NCI-H345 treated with DMSO at 0.1 percent for 48 hours (cell line): ENCODE measurements at regions not wholly inside any gene's neighbourhood (a gene's known extent, or its start where the extent isn't known, plus 50 kb on each side); places are given as distances from the start of the nearest gene placed in this dataset.
A peak's percentile ranks its signal among the peaks of the same experiment; 100 is the strongest.

Experiments used
- DNase-seq: peaks from one replicate; lab custom pipeline; 2025; ENCODE audit not compliant: unreplicated experiment; lab: John Stamatoyannopoulos, UW

- DNase-seq, result no peak
Measured at GRCh38 chr22:44442186-44442815, 55.7 kb downstream of the RTL6 start.

DNA sequence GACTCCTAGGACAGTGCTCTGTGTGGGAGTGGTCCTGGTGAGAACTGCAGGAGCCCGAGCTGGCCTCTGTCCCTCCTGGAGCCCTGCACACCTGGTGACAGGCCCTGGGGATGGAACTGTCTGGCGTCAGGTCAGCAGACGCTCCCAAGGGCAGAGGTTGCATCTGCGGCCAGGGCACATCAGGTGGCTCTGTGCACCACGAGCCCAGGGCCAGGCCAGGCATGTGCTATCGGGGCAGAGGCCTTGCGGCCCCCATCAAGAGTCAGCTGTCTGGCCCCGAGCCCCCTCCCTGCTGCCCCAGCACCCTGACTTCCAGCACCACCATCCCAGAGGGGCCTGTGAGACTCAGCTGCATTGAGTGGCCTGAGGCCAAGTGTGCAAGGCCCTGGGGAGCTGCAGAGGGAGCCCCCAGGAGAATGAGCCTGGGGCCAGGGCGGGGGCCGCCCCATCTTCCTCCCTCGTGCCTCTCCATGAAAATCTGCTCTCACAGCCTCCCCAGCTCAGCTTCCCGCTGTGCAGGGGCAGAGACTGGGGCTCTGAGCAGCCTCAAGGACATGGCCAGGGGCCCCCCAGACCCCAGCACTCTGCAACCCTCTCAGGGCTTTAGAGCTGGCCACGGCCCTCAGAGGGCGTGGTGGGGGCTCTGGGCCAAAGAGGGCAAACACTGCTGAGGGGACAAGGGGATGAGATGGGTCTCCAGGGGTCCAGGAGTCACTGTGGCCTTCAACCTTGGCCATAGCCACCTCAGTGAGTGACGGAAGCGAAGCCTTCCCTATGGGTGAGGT, 56.4 kb downstream of the RTL6 start:
- no peak for DNase-seq

GRCh38 chr22:44440224-44441160, 57.5 kb downstream of the RTL6 start:
- no peak for DNase-seq

GRCh38 chr22:44439356-44440223, 58.4 kb downstream of the RTL6 start:
- DNase-seq, result no peak

DNA sequence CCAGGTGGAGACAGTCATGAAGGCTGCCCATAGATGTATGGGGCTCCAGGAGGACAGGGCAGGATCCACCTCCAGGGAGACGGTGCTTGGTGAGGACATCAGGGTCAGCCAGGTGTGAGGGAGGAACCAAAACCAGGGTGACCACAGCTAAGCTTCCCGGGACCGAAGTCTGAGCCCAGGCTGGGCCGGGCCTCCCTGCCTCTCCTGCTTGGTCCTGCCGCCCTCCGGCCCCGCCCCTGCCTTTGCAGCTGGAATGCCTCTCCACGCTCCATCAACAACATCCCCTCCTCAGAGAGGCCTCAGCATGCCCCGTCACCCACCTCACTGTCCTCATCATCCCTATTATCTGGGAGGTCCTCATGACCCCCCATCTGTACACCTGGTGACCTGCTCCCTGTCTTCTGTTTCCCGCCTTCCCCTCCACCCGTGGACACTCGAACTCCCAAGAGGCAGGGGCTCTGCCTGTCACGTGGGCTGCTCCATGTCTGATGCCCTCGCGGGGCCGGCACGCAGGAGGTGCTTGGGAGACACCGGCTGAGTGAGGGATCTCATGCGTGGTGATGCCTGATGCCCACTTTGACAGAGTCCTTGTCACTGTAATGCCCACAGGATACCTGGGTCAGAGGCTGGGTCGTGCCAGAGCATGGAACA, 59.4 kb downstream of the RTL6 start:
- DNase-seq, result no peak

- DNase-seq, result no peak
Measured at GRCh38 chr22:44438056-44438455, 60.0 kb downstream of the RTL6 start.

- no peak for DNase-seq
Measured at GRCh38 chr22:44437216-44438055, 60.6 kb downstream of the RTL6 start.

- no peak for DNase-seq
Measured at GRCh38 chr22:44436736-44437135, 61.3 kb downstream of the RTL6 start.

DNA sequence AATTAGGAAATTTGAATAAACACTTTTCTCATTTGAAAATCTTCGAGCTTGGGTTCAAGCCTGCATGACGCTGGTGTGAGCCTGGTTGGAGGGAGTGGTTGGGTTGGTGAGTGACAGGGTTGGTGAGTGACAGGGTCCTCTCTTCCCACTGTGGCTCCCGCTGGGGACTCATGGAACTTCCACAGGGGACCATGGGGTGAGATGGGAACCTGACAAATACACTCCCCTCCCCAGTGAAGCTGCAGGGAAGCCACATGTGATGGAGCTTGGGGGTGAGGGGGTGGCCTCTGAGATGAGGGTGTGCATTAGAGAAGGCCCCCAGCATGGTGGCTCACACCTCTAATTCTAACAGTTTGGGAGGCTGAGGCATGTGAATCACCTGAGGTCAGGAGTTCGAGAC, 66.8 kb downstream of the RTL6 start:
- DNase-seq, result no peak

- no peak for DNase-seq
Measured at GRCh38 chr22:44430716-44431115, 67.3 kb downstream of the RTL6 start.

DNA sequence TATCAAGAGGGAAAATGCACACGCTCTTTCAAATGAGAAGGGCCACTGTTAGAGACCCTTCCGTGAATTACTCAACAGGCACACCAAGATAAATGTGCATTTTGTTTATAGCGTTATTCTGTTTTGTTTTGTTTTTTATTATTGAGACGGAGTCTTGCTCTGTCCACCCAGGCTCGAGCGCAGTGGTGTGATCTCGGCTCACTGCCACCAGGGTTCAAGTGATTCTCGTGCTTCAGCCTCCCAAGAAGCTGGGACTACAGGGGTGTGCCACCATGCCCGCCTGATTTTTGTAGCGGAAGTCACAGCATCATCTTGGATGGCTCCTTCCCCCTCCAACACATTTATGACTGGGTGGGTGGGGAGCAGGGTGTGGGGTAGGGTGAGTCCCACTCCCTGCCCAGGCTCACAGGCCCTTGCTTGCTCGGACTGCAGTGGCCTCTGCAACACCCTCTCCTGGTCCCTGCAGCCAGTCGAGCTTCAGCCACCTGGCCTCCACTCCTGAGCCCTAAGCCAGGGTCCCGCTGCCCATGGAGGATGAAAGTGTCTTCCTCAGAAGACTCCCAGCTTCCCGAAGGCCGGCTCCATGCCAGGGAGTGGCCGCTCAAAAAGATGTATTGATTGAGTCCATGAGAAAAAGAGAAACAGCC, 68.0 kb downstream of the RTL6 start:
- no peak for DNase-seq

GRCh38 chr22:44428941-44429830, 68.8 kb downstream of the RTL6 start:
- no peak for DNase-seq

GRCh38 chr22:44427611-44428470, 70.2 kb downstream of the RTL6 start:
- no peak for DNase-seq

GRCh38 chr22:44426981-44427380, 71.1 kb downstream of the RTL6 start:
- no peak for DNase-seq

DNA sequence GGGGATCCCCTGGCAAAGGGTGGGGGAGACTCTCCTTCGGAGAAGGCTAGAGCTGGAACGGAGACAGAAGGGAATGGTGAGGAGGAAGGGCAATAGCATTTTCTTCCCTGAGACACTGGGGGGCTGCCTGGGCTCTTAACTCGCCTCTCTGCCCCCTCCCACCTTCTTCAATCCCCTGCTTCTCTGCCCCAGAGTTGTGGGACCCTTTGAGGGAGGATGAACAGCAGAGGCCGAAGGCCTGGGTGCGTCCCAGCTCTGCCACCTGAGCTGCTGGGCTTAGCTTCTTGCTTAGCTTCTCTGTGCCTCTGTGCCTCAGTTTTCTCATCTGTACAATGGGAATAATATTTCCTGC, 72.4 kb downstream of the RTL6 start:
- DNase-seq, result no peak

DNA sequence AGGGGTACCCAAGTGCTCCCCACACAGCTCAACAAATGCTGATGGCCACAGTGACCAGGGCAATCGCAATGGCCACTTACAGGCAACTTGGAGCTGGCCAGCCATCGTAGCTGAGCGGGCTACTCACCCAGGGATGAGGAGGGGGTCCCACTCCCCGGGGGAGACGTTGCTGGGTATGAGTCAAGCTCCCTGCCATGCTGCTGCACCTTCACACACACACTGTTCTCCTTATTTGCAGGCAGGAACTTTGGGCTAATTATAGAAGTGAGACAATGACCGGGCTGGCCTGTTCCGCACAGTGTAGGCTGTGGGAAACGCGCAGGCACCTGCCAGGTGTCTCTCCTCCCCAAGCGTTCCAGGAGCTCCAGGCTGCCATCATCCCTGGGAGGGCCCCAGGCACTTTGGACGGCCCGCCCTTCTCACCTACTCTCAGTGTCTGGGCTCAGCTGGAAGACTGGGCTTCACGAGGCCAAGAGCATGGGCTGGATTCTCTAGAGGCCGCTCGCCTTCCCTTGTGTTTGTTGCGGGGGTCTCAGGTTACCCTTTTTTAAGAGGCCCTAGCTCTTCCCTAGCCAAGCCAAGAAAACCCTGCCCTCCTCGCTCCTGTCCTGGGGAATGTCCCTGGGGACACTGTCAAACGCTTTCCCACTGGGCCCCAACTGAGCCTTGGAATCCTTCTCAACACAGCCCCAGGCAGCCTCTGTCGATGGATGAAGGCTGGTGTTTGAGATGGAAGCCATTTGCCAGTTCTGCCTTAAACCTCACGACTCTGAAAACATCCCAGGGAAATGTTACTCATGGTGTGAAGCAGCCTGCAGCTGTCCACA, 73.0 kb downstream of the RTL6 start:
- DNase-seq, result peak; percentile 8
